Adrenal gland (tissue), 9 donors: ENCODE measurements at regions not wholly inside any gene's neighbourhood (a gene's known extent, or its start where the extent isn't known, plus 50 kb on each side); places are given as distances from the start of the nearest gene placed in this dataset.

Experiments used
- DNase-seq, 7 donors: peaks; one replicate each; pipeline ENCODE4 v3.0.0-alpha.2; 2019 to 2020
- H3K27ac ChIP-seq, 5 donors: fragments of 200-600 bp; sonication (generic) in 4 of 5; 1 replicate in 3 of 5; 2 replicates in 2 of 5; pipeline versions ENCODE4 v1.5.1 to v1.8.0; 2016 to 2020; ENCODE audit warnings: mild to moderate bottlenecking in 1 of 5
- H3K27me3 ChIP-seq: fragments of 200-600 bp; 2 replicates; pipeline ENCODE4 v1.8.0; 2021
- H3K36me3 ChIP-seq, 2 donors: fragments of 200-600 bp; replicated peaks in 1 of 2; 1 replicate in 1 of 2; 2 replicates in 1 of 2; pipeline versions ENCODE4 v1.5.1 to v1.8.0; 2018 to 2022
- H3K4me1 ChIP-seq, 2 donors: fragments of 200-600 bp; replicated peaks in 1 of 2; 1 replicate in 1 of 2; 2 replicates in 1 of 2; pipeline versions ENCODE4 v1.5.1 to v1.8.0; 2018 to 2021
- H3K4me3 ChIP-seq, 4 donors: fragments of 200-600 bp; sonication (generic) in 3 of 4; one replicate each; pipeline ENCODE4 v1.5.1; 2016 to 2018
- H3K9me3 ChIP-seq, 3 donors: fragments of 200-600 bp; sonication (generic) in 1 of 3; replicated peaks in 1 of 3; 1 replicate in 2 of 3; 2 replicates in 1 of 3; pipeline versions ENCODE4 v1.5.1 to v1.8.0; 2016 to 2021
- CTCF ChIP-seq, 6 experiments: fragments of 450-650 bp in 4 of 6; fragments of 200-600 bp in 2 of 6; sonication (generic) in 1 of 6; IDR thresholded peaks; 1 replicate in 5 of 6; 2 replicates in 1 of 6; pipeline versions ENCODE4 v1.5.1 to v1.8.0; 2016 to 2021; ENCODE audit warnings: antibody characterized with exemption in 6 of 6, mild to moderate bottlenecking in 2 of 6, moderate library complexity in 1 of 6
- POLR2A ChIP-seq, 2 donors: fragments of 450-650 bp; IDR thresholded peaks; one replicate each; pipeline ENCODE4 v1.6.1; 2017; ENCODE audit warnings: antibody characterized with exemption in 2 of 2, mild to moderate bottlenecking in 2 of 2, moderate library complexity in 1 of 2
- WGBS, 4 donors: extraction: QIAGEN DNeasy Blood & Tissue Kit in 2 of 4; methylation state at CpG; one replicate each; pipeline versions ENCODE4 v1.1.5 to v1.1.7; 2013 to 2017; 5-methylcytosine and 5-hydroxymethylcytosine counted together
- intact Hi-C, 2 donors: fragments of 100-400 bp; cut with DNase I; formaldehyde crosslinking; loops; one replicate each; pipeline versions ENCODE4 v1.14.1 to v1.15.0; 2022 to 2023
- donor health status: healthy with polysubstance abuse.
- donor health status: Bipolar disorder and iron deficiency.
- donor health status: DM: yes; HTN: yes; CAD: no.
- donor health status: DM: no; HTN: no; CAD: no.
- donor health status: DM: no; HTN: no; CAD: no.

GRCh38 chr20:12896180-12896579 is 112.6 kb upstream of the SPTLC3 start:
- H3K36me3 ChIP-seq = no peaks in the 10 kb centered on the region
- H3K4me1 ChIP-seq = no peaks in the 10 kb centered on the region
- WGBS, 4 donors = 76 to 89% (median 87%) methylated on average over 2 of the region's 2 CpGs
- H3K27me3 ChIP-seq = no peaks in the 10 kb centered on the region
- H3K27ac ChIP-seq = no peak overlapping the region
- H3K4me3 ChIP-seq = no peak overlapping the region
- no peak for DNase-seq
- intact Hi-C loops = no loop called here
- H3K9me3 ChIP-seq = no peaks in the 10 kb centered on the region
- no peak for TF ChIP-seq POLR2A (IDR thresholded peaks at IDR 0.05)

DNA sequence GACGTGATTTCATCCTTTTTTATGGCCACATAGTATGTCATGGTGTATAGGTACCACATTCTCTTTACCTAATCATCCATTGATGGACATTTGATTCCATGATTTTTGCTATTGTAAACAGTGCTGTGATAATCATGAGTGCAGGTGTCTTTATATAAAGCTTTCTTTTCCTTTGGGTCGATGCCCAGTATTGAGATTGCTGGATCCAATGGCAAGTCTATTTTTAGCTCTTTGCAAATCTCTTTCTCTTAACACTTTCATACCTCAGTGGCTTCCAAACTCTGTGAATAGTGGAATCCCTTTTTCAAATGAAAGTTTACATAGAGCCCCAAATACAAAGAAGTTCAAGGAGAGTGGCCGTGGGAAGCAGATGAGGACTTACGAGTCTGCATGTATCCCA is 105.8 kb upstream of the SPTLC3 start:
- no peak overlapping the region for H3K4me3 ChIP-seq
- intact Hi-C loops = no loop called here
- no peaks in the 10 kb centered on the region for H3K4me1 ChIP-seq
- H3K36me3 ChIP-seq = no peaks in the 10 kb centered on the region
- H3K27me3 ChIP-seq = no peaks in the 10 kb centered on the region
- TF ChIP-seq CTCF (IDR thresholded peaks at IDR 0.05) (no peak), POLR2A (IDR thresholded peaks at IDR 0.05) (no peak)
- H3K27ac ChIP-seq = no peak overlapping the region
- H3K9me3 ChIP-seq = no peaks in the 10 kb centered on the region
- no peak for DNase-seq
- WGBS, 4 donors = 60 to 69% (median 63%) methylated on average over 4 of the region's 4 CpGs

DNA sequence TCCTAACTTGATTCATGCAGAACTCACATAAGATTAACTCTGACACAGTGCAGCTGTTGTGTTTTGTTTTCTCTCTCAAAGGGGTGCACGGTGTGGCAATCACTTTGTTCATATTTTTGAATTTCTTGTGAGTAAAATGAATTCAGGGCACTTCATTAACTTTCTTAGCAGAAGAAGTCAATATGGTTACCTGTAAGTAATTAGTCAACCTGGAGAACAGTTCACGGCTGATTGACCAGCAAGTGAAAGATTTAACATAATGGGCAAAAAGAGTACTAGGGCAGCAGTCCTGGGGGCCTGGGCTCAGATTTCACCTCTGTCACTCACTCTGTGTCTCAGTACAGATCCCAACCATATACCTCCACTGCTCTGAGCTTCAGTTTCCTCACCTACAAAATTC is 102.4 kb upstream of the SPTLC3 start:
- 68 to 78% (median 71%) methylated on average over 2 of the region's 2 CpGs for WGBS, 4 donors

DNA sequence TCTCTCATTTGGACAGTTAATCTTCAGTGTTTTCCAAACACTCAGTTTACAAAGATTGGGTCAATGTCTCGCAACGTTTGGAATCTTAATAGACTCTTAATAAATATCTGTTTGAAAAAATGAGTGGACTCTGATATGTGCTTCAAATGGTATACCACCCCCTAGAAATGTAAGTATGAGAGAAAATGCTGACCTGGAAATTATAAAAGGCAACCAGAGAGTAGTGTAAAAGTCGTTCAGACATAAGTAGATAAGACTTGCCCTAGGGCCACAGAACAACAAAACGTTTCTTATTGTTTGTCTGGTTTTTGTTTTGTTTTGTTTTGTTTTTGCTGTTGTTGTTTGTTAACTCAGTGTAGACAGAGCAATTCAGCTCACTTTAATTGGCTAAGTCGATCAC is 97.4 kb upstream of the SPTLC3 start:
- no peak for DNase-seq
- no peak overlapping the region for H3K4me3 ChIP-seq
- no peaks in the 10 kb centered on the region for H3K9me3 ChIP-seq
- no peaks in the 10 kb centered on the region for H3K27me3 ChIP-seq
- H3K4me1 ChIP-seq = no peaks in the 10 kb centered on the region
- H3K27ac ChIP-seq = no peak overlapping the region
- H3K36me3 ChIP-seq = no peaks in the 10 kb centered on the region
- TF ChIP-seq POLR2A (IDR thresholded peaks at IDR 0.05) (no peak), CTCF (IDR thresholded peaks at IDR 0.05) (no peak)
- intact Hi-C loops = no loop called here
- WGBS, 4 donors = 60 to 75% (median 69%) methylated on average over 5 of the region's 5 CpGs

More for the DNA sequence above, 102.4 kb upstream of the SPTLC3 start:
- H3K27ac ChIP-seq = no peak overlapping the region
- DNase-seq = no peak
- no peaks in the 10 kb centered on the region for H3K36me3 ChIP-seq
- intact Hi-C loops = no loop called here
- H3K27me3 ChIP-seq = no peaks in the 10 kb centered on the region
- TF ChIP-seq POLR2A (IDR thresholded peaks at IDR 0.05) (no peak), CTCF (IDR thresholded peaks at IDR 0.05) (no peak)
- H3K4me1 ChIP-seq = no peaks in the 10 kb centered on the region
- H3K4me3 ChIP-seq = no peak overlapping the region
- no peaks in the 10 kb centered on the region for H3K9me3 ChIP-seq

DNA sequence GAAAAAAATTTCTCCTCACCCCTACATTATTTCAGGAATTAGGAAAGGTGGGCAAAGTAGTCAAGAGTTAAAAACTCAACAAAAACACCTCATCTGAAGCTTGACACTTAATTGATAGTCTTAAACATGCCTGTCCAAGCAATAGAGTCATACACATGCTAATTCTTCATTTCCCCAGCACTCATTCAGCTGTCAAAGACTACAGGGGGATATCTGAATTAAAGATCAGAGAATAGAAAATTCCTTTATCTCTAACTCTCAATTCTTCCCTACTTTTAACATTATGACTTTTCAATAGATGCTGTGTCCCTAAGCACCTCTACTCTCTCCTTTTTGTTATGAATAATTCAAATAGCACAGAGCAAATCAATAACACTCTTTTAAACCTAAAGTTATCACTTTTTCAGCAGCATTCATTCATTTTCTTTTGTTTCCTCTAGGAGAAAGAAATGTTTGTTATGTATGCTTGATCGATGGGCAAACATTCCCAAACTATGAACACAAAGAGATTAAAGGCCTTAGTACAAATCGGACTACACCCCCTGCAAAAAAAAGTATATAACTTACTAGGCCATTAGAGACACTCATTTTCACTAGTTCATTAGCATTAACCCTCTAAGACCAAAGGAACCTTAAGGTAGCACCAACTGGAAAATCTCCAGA is 94.9 kb upstream of the SPTLC3 start:
- Histone ChIP-seq H3K27me3 (no peaks in the 10 kb centered on the region), H3K4me1 (no peaks in the 10 kb centered on the region), H3K4me3 (no peak overlapping the region), H3K9me3 (no peaks in the 10 kb centered on the region), H3K36me3 (no peaks in the 10 kb centered on the region), H3K27ac (no peak overlapping the region)
- 85 to 87% (median 85%) methylated on average over 2 of the region's 2 CpGs for WGBS, 4 donors
- TF ChIP-seq CTCF (IDR thresholded peaks at IDR 0.05) (no peak), POLR2A (IDR thresholded peaks at IDR 0.05) (no peak)
- no peak for DNase-seq
- intact Hi-C loops = no loop called here
